Loucy (cell line): ENCODE measurements at regions not wholly inside any gene's neighbourhood (a gene's known extent, or its start where the extent isn't known, plus 50 kb on each side); places are given as distances from the start of the nearest gene placed in this dataset.

ENCODE experiments used
- EZH2phosphoT487 ChIP-seq: fragments of 200-600 bp; IDR thresholded peaks from 2 replicates; pipeline ENCODE4 v1.6.1; 2018; ENCODE audit warnings: antibody characterized with exemption, mild to moderate bottlenecking, moderate library complexity, borderline replicate concordance
- TF ChIP-seq, protein P1 (sequence below): fragments of 200-600 bp; sonication (generic); conservative IDR thresholded peaks from 2 replicates; pipeline ENCODE4 v1.5.1; 2014; ENCODE audit warnings: mild to moderate bottlenecking, antibody characterized with exemption, low read length

DNA sequence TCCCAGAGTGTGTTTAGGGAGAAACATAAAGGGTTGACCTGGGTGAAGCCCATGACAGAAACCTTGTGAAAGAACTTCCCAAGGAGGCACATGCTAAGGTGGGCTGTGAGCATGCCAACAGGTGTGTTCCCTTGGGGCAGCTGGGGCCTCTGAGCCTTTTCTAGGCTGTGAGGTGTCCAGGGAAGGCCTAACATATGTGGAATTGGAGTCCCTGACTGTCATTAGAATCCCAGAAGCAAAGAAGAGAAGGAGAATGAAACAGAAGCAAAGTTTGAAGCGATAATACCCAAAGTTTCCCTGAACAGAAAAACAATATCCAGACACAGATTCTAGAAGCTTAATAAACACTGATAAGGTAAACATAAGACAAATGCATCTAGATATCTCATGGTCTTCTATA is 143.3 kb downstream of the CD83 start:
- TF ChIP-seq, protein P1, sequence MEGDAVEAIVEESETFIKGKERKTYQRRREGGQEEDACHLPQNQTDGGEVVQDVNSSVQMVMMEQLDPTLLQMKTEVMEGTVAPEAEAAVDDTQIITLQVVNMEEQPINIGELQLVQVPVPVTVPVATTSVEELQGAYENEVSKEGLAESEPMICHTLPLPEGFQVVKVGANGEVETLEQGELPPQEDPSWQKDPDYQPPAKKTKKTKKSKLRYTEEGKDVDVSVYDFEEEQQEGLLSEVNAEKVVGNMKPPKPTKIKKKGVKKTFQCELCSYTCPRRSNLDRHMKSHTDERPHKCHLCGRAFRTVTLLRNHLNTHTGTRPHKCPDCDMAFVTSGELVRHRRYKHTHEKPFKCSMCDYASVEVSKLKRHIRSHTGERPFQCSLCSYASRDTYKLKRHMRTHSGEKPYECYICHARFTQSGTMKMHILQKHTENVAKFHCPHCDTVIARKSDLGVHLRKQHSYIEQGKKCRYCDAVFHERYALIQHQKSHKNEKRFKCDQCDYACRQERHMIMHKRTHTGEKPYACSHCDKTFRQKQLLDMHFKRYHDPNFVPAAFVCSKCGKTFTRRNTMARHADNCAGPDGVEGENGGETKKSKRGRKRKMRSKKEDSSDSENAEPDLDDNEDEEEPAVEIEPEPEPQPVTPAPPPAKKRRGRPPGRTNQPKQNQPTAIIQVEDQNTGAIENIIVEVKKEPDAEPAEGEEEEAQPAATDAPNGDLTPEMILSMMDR: no peak
- TF ChIP-seq EZH2phosphoT487: no peak
